ENCODE measurements at regions not wholly inside any gene's neighbourhood (a gene's known extent, or its start where the extent isn't known, plus 50 kb on each side); places are given as distances from the start of the nearest gene placed in this dataset.

- no peak for DNase-seq (ENCODE audit: low read depth, low spot score)
- H3K27ac Mint-ChIP-seq (ENCODE audit: unreplicated experiment), result no peak overlapping the region
- TF ChIP-seq CTCF (conservative IDR thresholded peaks at IDR 0.05), result no peak
- H3K27me3 Mint-ChIP-seq (ENCODE audit: low read depth), result peaks cover 85% of the 10 kb centered on the region
- H3K4me1 Mint-ChIP-seq, result no peaks in the 10 kb centered on the region
- H3K4me3 Mint-ChIP-seq, result no peak overlapping the region
- H3K36me3 Mint-ChIP-seq (ENCODE audit: low read depth), result no peaks in the 10 kb centered on the region
- no peaks in the 10 kb centered on the region for H3K9me3 Mint-ChIP-seq
Measured at GRCh38 chr22:49716441-49716840, 111.2 kb downstream of the BRD1 start.

GRCh38 chr22:49715450-49715849 is 112.2 kb downstream of the BRD1 start:
- Mint-ChIP-seq H3K9me3 (no peaks in the 10 kb centered on the region), H3K27ac (ENCODE audit: unreplicated experiment) (no peak overlapping the region), H3K27me3 (ENCODE audit: low read depth) (peaks cover 93% of the 10 kb centered on the region), H3K36me3 (ENCODE audit: low read depth) (no peaks in the 10 kb centered on the region), H3K4me1 (no peaks in the 10 kb centered on the region), H3K4me3 (no peak overlapping the region)
- no peak for TF ChIP-seq CTCF (conservative IDR thresholded peaks at IDR 0.05)
- DNase-seq (ENCODE audit: low read depth, low spot score), result no peak

- Mint-ChIP-seq H3K4me1 (no peaks in the 10 kb centered on the region), H3K9me3 (no peaks in the 10 kb centered on the region), H3K4me3 (no peak overlapping the region), H3K27ac (ENCODE audit: unreplicated experiment) (no peak overlapping the region), H3K36me3 (ENCODE audit: low read depth) (no peaks in the 10 kb centered on the region), H3K27me3 (ENCODE audit: low read depth) (peaks cover 89% of the 10 kb centered on the region)
- TF ChIP-seq CTCF (conservative IDR thresholded peaks at IDR 0.05), result no peak
- no peak for DNase-seq (ENCODE audit: low read depth, low spot score)
Measured at GRCh38 chr22:49713003-49713402, 114.7 kb downstream of the BRD1 start.

GRCh38 chr22:49712195-49712791 is 115.4 kb downstream of the BRD1 start:
- no peak for TF ChIP-seq CTCF (conservative IDR thresholded peaks at IDR 0.05)
- peak; percentile 54 for DNase-seq (ENCODE audit: low read depth, low spot score)
- Mint-ChIP-seq H3K4me3 (no peak overlapping the region), H3K27ac (ENCODE audit: unreplicated experiment) (no peak overlapping the region), H3K36me3 (ENCODE audit: low read depth) (no peaks in the 10 kb centered on the region), H3K9me3 (no peaks in the 10 kb centered on the region), H3K4me1 (no peaks in the 10 kb centered on the region), H3K27me3 (ENCODE audit: low read depth) (peaks cover 85% of the 10 kb centered on the region)

- no peak for DNase-seq (ENCODE audit: low read depth, low spot score)
- H3K27me3 Mint-ChIP-seq (ENCODE audit: low read depth), result peaks cover 72% of the 10 kb centered on the region
- no peak overlapping the region for H3K27ac Mint-ChIP-seq (ENCODE audit: unreplicated experiment)
- no peaks in the 10 kb centered on the region for H3K36me3 Mint-ChIP-seq (ENCODE audit: low read depth)
- H3K4me3 Mint-ChIP-seq, result no peak overlapping the region
- TF ChIP-seq CTCF (conservative IDR thresholded peaks at IDR 0.05), result no peak
- no peaks in the 10 kb centered on the region for H3K4me1 Mint-ChIP-seq
- H3K9me3 Mint-ChIP-seq, result no peaks in the 10 kb centered on the region
Measured at GRCh38 chr22:49710746-49711145, 116.9 kb downstream of the BRD1 start.

All from neural crest cell (in vitro differentiated cells).